ENCODE measurements at regions not wholly inside any gene's neighbourhood (a gene's known extent, or its start where the extent isn't known, plus 50 kb on each side); places are given as distances from the start of the nearest gene placed in this dataset.

GRCh38 chr10:33900596-33900995, 566.1 kb upstream of the NRP1 start:
- H3K9me1 ChIP-seq (ENCODE audit: control insufficient read depth, extremely low read depth, insufficient read depth, low read length): no peaks in the 10 kb centered on the region
- no peaks in the 10 kb centered on the region for H3K79me2 ChIP-seq (ENCODE audit: control insufficient read depth, insufficient read depth, low read length)
- H3K27me3 ChIP-seq (ENCODE audit: control insufficient read depth, extremely low read depth, insufficient read depth, low read length): no peaks in the 10 kb centered on the region
- peak overlapping the region; percentile 69 for H3K4me2 ChIP-seq (ENCODE audit: control insufficient read depth, extremely low read depth, insufficient read depth, low read depth, low read length)
- H3K27ac ChIP-seq (ENCODE audit: control insufficient read depth, insufficient read depth, low read length): peak overlapping the region; percentile 71
- H2AFZ ChIP-seq (ENCODE audit: control insufficient read depth, low read length): peak overlapping the region; percentile 56
- H3K36me3 ChIP-seq (ENCODE audit: control insufficient read depth in 2 of 2, extremely low read depth in 1 of 2, insufficient read depth in 2 of 2, low read length in 2 of 2): no peaks in the 10 kb centered on the region
- no peak for TF ChIP-seq EZH2 (IDR thresholded peaks at IDR 0.05; ENCODE audit: low read length)
- no peak for TF ChIP-seq CTCF (optimal IDR thresholded peaks at IDR 0.05 in 1 of 3, IDR thresholded peaks at IDR 0.05 in 1 of 3, conservative IDR thresholded peaks at IDR 0.05 in 1 of 3; ENCODE audit: extremely low read depth in 1 of 3, insufficient read depth in 2 of 3, low read length in 3 of 3)
- FAIRE-seq: no peak
- peak overlapping the region in 1 of 3 experiments; percentile 26 for H3K4me3 ChIP-seq (ENCODE audit: control insufficient read depth in 2 of 3, extremely low read depth in 1 of 3, insufficient read depth in 2 of 3, low read depth in 1 of 3, low read length in 3 of 3)
- peaks cover 4% of the 10 kb centered on the region for H3K9me3 ChIP-seq (ENCODE audit: control insufficient read depth, low read depth, low read length)
- dilution Hi-C loops (cut with MboI; ENCODE audit: extremely low pct_ligation_motif_present, low sequenced_read_pairs): no loop called here
- no peaks in the 10 kb centered on the region for H4K20me1 ChIP-seq (ENCODE audit: control insufficient read depth, extremely low read depth, insufficient read depth, low read length)
- DNase-seq (ENCODE audit: low read depth, low spot score): no peak
- peaks cover 42% of the 10 kb centered on the region for H3K4me1 ChIP-seq (ENCODE audit: control insufficient read depth, extremely low read depth, insufficient read depth, low read length)
- H3K9ac ChIP-seq (ENCODE audit: control insufficient read depth, extremely low read depth, insufficient read depth, low read length): peak overlapping the region; percentile 47

- no peak overlapping the region for H3K9ac ChIP-seq (ENCODE audit: control insufficient read depth, extremely low read depth, insufficient read depth, low read length)
- H3K27me3 ChIP-seq (ENCODE audit: control insufficient read depth, extremely low read depth, insufficient read depth, low read length): no peaks in the 10 kb centered on the region
- H3K27ac ChIP-seq (ENCODE audit: control insufficient read depth, insufficient read depth, low read length): peak overlapping the region; percentile 36
- dilution Hi-C loops (cut with MboI; ENCODE audit: extremely low pct_ligation_motif_present, low sequenced_read_pairs): no loop called here
- no peak for TF ChIP-seq EZH2 (IDR thresholded peaks at IDR 0.05; ENCODE audit: low read length)
- TF ChIP-seq CTCF (optimal IDR thresholded peaks at IDR 0.05 in 1 of 3, IDR thresholded peaks at IDR 0.05 in 1 of 3, conservative IDR thresholded peaks at IDR 0.05 in 1 of 3; ENCODE audit: extremely low read depth in 1 of 3, insufficient read depth in 2 of 3, low read length in 3 of 3): no peak
- H4K20me1 ChIP-seq (ENCODE audit: control insufficient read depth, extremely low read depth, insufficient read depth, low read length): no peaks in the 10 kb centered on the region
- no peaks in the 10 kb centered on the region for H3K9me1 ChIP-seq (ENCODE audit: control insufficient read depth, extremely low read depth, insufficient read depth, low read length)
- peaks cover 42% of the 10 kb centered on the region for H3K4me1 ChIP-seq (ENCODE audit: control insufficient read depth, extremely low read depth, insufficient read depth, low read length)
- H3K9me3 ChIP-seq (ENCODE audit: control insufficient read depth, low read depth, low read length): peaks cover 4% of the 10 kb centered on the region
- peak overlapping the region; percentile 49 for H3K4me2 ChIP-seq (ENCODE audit: control insufficient read depth, extremely low read depth, insufficient read depth, low read depth, low read length)
- H2AFZ ChIP-seq (ENCODE audit: control insufficient read depth, low read length): no peak overlapping the region
- no peaks in the 10 kb centered on the region for H3K36me3 ChIP-seq (ENCODE audit: control insufficient read depth in 2 of 2, extremely low read depth in 1 of 2, insufficient read depth in 2 of 2, low read length in 2 of 2)
- DNase-seq (ENCODE audit: low read depth, low spot score) (no peak), FAIRE-seq (peak; percentile 93)
- H3K4me3 ChIP-seq (ENCODE audit: control insufficient read depth in 2 of 3, extremely low read depth in 1 of 3, insufficient read depth in 2 of 3, low read depth in 1 of 3, low read length in 3 of 3): no peak overlapping the region
- no peaks in the 10 kb centered on the region for H3K79me2 ChIP-seq (ENCODE audit: control insufficient read depth, insufficient read depth, low read length)
Measured at GRCh38 chr10:33899578-33900531, 565.4 kb upstream of the NRP1 start.

Data from keratinocyte (primary cell).